DND-41 (cell line): ENCODE measurements at regions not wholly inside any gene's neighbourhood (a gene's known extent, or its start where the extent isn't known, plus 50 kb on each side); places are given as distances from the start of the nearest gene placed in this dataset.

Experiments used
- ATAC-seq: fragments of 200-7000 bp; cut with Tn5 transposase; 3 replicates; pipeline ENCODE4 v1.9.1; 2021; ENCODE audit warnings: low read depth; ENCODE audit not compliant: insufficient read depth
- DNase-seq: peaks from one replicate; pipeline ENCODE4 v3.0.0-alpha.2; 2020
- H2AFZ ChIP-seq: 2 replicates; pipeline ENCODE4 v1.6.0; 2012; ENCODE audit warnings: low read depth, low read length
- H3K27ac ChIP-seq: 2 replicates; pipeline ENCODE4 v1.5.1; 2012; ENCODE audit warnings: low read length, inconsistent platforms
- H3K27me3 ChIP-seq: fragments of 200-600 bp; sonication (generic); 2 replicates; pipeline ENCODE4 v1.6.0; 2012; ENCODE audit warnings: low read length, mild to moderate bottlenecking, inconsistent platforms; ENCODE audit not compliant: insufficient read depth, poor library complexity
- H3K36me3 ChIP-seq: 2 replicates; pipeline ENCODE4 v1.5.1; 2012; ENCODE audit warnings: low read length, inconsistent platforms; ENCODE audit not compliant: insufficient read depth
- H3K4me1 ChIP-seq: 2 replicates; pipeline ENCODE4 v1.5.1; 2012; ENCODE audit warnings: mild to moderate bottlenecking, low read length; ENCODE audit not compliant: insufficient read depth
- H3K4me2 ChIP-seq: 2 replicates; pipeline ENCODE4 v1.6.0; 2012; ENCODE audit warnings: mild to moderate bottlenecking, moderate library complexity, low read length, inconsistent platforms; ENCODE audit not compliant: insufficient read depth
- H3K4me3 ChIP-seq, 2 experiments: fragments of 200-600 bp in 1 of 2; shearing (Covaris generic) in 1 of 2; 2 replicates each; pipeline ENCODE4 v1.5.1; 2012 to 2016; ENCODE audit warnings: inconsistent platforms in 2 of 2, low read length in 2 of 2, mild to moderate bottlenecking in 2 of 2, low read depth in 1 of 2, moderate library complexity in 1 of 2
- H3K79me2 ChIP-seq: 2 replicates; pipeline ENCODE4 v1.6.0; 2012; ENCODE audit warnings: low read length, inconsistent platforms; ENCODE audit not compliant: insufficient read depth
- H3K9ac ChIP-seq: 2 replicates; pipeline ENCODE4 v1.6.0; 2012; ENCODE audit warnings: low read depth, mild to moderate bottlenecking, inconsistent platforms, low read length, moderate library complexity
- H3K9me3 ChIP-seq: 2 replicates; pipeline ENCODE4 v1.5.1; 2012; ENCODE audit warnings: low read length, moderate library complexity, mild to moderate bottlenecking, inconsistent platforms; ENCODE audit not compliant: insufficient read depth, severe bottlenecking
- H4K20me1 ChIP-seq: 2 replicates; pipeline ENCODE4 v1.6.0; 2012; ENCODE audit warnings: low read length; ENCODE audit not compliant: insufficient read depth
- CTCF ChIP-seq: IDR thresholded peaks from 2 replicates; pipeline ENCODE4 v1.5.1; 2012; ENCODE audit warnings: borderline replicate concordance, low read length, moderate library complexity, mild to moderate bottlenecking; ENCODE audit not compliant: poor library complexity, severe bottlenecking; ENCODE audit errors: extremely low read depth
- EZH2 ChIP-seq: IDR thresholded peaks from 3 replicates; pipeline ENCODE4 v1.6.1; 2012; ENCODE audit warnings: borderline replicate concordance, low read depth, mild to moderate bottlenecking, moderate library complexity, low read length, inconsistent platforms; ENCODE audit not compliant: severe bottlenecking

GRCh38 chr2:194985258-194985657 lies 671.8 kb upstream of the SLC39A10 start:
- H3K9me3 ChIP-seq = peaks cover 20% of the 10 kb centered on the region
- ATAC-seq (no peak), DNase-seq (no peak)
- no peak overlapping the region for H3K4me3 ChIP-seq
- no peak for TF ChIP-seq EZH2
- TF ChIP-seq CTCF = no peak
- no peaks in the 10 kb centered on the region for H3K79me2 ChIP-seq
- H3K9ac ChIP-seq = no peak overlapping the region
- H3K4me2 ChIP-seq = no peak overlapping the region
- no peak overlapping the region for H3K27ac ChIP-seq
- H2AFZ ChIP-seq = no peak overlapping the region
- H4K20me1 ChIP-seq = no peaks in the 10 kb centered on the region
- H3K4me1 ChIP-seq = no peaks in the 10 kb centered on the region
- H3K27me3 ChIP-seq = no peaks in the 10 kb centered on the region
- H3K36me3 ChIP-seq = no peaks in the 10 kb centered on the region

- DNase-seq = no peak
- H3K36me3 ChIP-seq = no peaks in the 10 kb centered on the region
- no peak overlapping the region for H3K27ac ChIP-seq
- H3K79me2 ChIP-seq = no peaks in the 10 kb centered on the region
- ATAC-seq = no peak
- H3K27me3 ChIP-seq = no peaks in the 10 kb centered on the region
- no peak for TF ChIP-seq CTCF
- TF ChIP-seq EZH2 = no peak
- no peak overlapping the region for H3K4me2 ChIP-seq
- H2AFZ ChIP-seq = no peak overlapping the region
- H3K4me3 ChIP-seq = no peak overlapping the region
- no peaks in the 10 kb centered on the region for H4K20me1 ChIP-seq
- H3K9ac ChIP-seq = no peak overlapping the region
- H3K4me1 ChIP-seq = no peaks in the 10 kb centered on the region
- H3K9me3 ChIP-seq = peaks cover 9% of the 10 kb centered on the region
These were observed 694.8 kb upstream of the SLC39A10 start for GRCh38 chr2:194962254-194962653.

GRCh38 chr2:194954218-194954617 lies 702.8 kb upstream of the SLC39A10 start:
- Histone ChIP-seq H3K27ac (no peak overlapping the region), H3K9me3 (no peaks in the 10 kb centered on the region), H3K9ac (no peak overlapping the region), H3K4me1 (no peaks in the 10 kb centered on the region), H3K4me2 (no peak overlapping the region), H2AFZ (no peak overlapping the region), H3K27me3 (no peaks in the 10 kb centered on the region), H3K79me2 (no peaks in the 10 kb centered on the region), H4K20me1 (no peaks in the 10 kb centered on the region), H3K4me3 (no peak overlapping the region), H3K36me3 (no peaks in the 10 kb centered on the region)
- TF ChIP-seq EZH2 = no peak
- no peak for TF ChIP-seq CTCF
- ATAC-seq = no peak
- no peak for DNase-seq

- no peaks in the 10 kb centered on the region for H3K4me1 ChIP-seq
- H3K4me2 ChIP-seq = no peak overlapping the region
- no peaks in the 10 kb centered on the region for H3K27me3 ChIP-seq
- DNase-seq (no peak), ATAC-seq (no peak)
- no peak overlapping the region for H3K27ac ChIP-seq
- H3K4me3 ChIP-seq = no peak overlapping the region
- no peaks in the 10 kb centered on the region for H3K9me3 ChIP-seq
- TF ChIP-seq EZH2 (no peak), CTCF (no peak)
- no peaks in the 10 kb centered on the region for H3K36me3 ChIP-seq
- no peak overlapping the region for H2AFZ ChIP-seq
- H4K20me1 ChIP-seq = no peaks in the 10 kb centered on the region
- no peak overlapping the region for H3K9ac ChIP-seq
- no peaks in the 10 kb centered on the region for H3K79me2 ChIP-seq
These were observed 710.2 kb upstream of the SLC39A10 start for GRCh38 chr2:194946826-194947225.
